IMR-90 (cell line): ENCODE measurements at regions not wholly inside any gene's neighbourhood (a gene's known extent, or its start where the extent isn't known, plus 50 kb on each side); places are given as distances from the start of the nearest gene placed in this dataset.

ENCODE experiments used
- ATAC-seq: fragments of 200-7000 bp; cut with Tn5 transposase; 2 replicates; pipeline ENCODE4 v1.9.1; 2020; ENCODE audit warnings: low read depth, mild to moderate bottlenecking, moderate library complexity
- BruUV-seq: library from RNA; stranded (reverse); fragments of 400-500 nt; replicated peaks from 2 replicates; lab custom pipeline; 2021; lab: Mats Ljungman, UMichigan
- CTCF ChIA-PET: fragments of 300-600 bp; formaldehyde crosslinking; extraction: SDS; loops from one replicate; lab custom pipeline; 2021; ENCODE audit warnings: antibody characterized with exemption; lab: Yijun Ruan, JAX
- POLR2A ChIA-PET: fragments of 300-600 bp; sonication (Branson Sonifier 250); formaldehyde crosslinking; loops from one replicate; lab custom pipeline; 2022; ENCODE audit warnings: antibody characterized with exemption; ENCODE audit not compliant: unreplicated experiment; lab: Charles Lee
- DNase-seq: peaks from one replicate; pipeline ENCODE4 v3.0.0; 2013
- H2AFZ ChIP-seq: replicated peaks from 2 replicates; pipeline ENCODE3; 2013; ENCODE audit warnings: low read length, mild to moderate bottlenecking; ENCODE audit not compliant: poor library complexity
- H2AK5ac ChIP-seq: 2 replicates; pipeline ENCODE4 v1.6.1; 2013; ENCODE audit warnings: low read depth, low read length, inconsistent platforms
- H2AK9ac ChIP-seq: replicated peaks from 2 replicates; pipeline ENCODE3; 2013; ENCODE audit warnings: mild to moderate bottlenecking, low read depth, low read length, moderate library complexity; ENCODE audit not compliant: poor library complexity
- H2BK120ac ChIP-seq: 2 replicates; pipeline ENCODE4 v1.6.1; 2013; ENCODE audit warnings: low read depth, low read length, inconsistent platforms
- H2BK15ac ChIP-seq: 3 replicates; pipeline ENCODE4 v1.6.1; 2013; ENCODE audit warnings: low read depth, low read length, inconsistent platforms
- H2BK20ac ChIP-seq: 2 replicates; pipeline ENCODE4 v1.6.1; 2013; ENCODE audit warnings: low read depth, mild to moderate bottlenecking, inconsistent platforms, low read length, moderate library complexity
- H2BK5ac ChIP-seq: 2 replicates; pipeline ENCODE4 v1.6.1; 2013; ENCODE audit warnings: mild to moderate bottlenecking, low read depth, low read length, inconsistent platforms; ENCODE audit not compliant: poor library complexity, severe bottlenecking
- H3K14ac ChIP-seq: replicated peaks from 2 replicates; pipeline ENCODE4 v1.6.1; 2013; ENCODE audit warnings: low read depth, low read length, inconsistent platforms
- H3K18ac ChIP-seq: 2 replicates; pipeline ENCODE4 v1.6.1; 2013; ENCODE audit warnings: low read depth, low read length, control low read depth
- H3K23ac ChIP-seq: 2 replicates; pipeline ENCODE4 v1.6.1; 2013; ENCODE audit warnings: low read depth, low read length, inconsistent platforms
- H3K27ac ChIP-seq: 2 replicates; pipeline ENCODE4 v1.5.1; 2013; ENCODE audit warnings: mild to moderate bottlenecking, control low read depth, low read length; ENCODE audit not compliant: insufficient read depth
- H3K27me3 ChIP-seq: 2 replicates; pipeline ENCODE4 v1.6.1; 2013; ENCODE audit warnings: low read length; ENCODE audit not compliant: control insufficient read depth, insufficient read depth
- H3K36me3 ChIP-seq: 2 replicates; pipeline ENCODE4 v1.6.1; 2013; ENCODE audit warnings: low read length, mixed read lengths; ENCODE audit not compliant: control insufficient read depth, insufficient read depth
- H3K4ac ChIP-seq: 2 replicates; pipeline ENCODE4 v1.6.1; 2013; ENCODE audit warnings: low read depth, low read length, inconsistent platforms
- H3K4me1 ChIP-seq: 2 replicates; pipeline ENCODE4 v1.6.1; 2013; ENCODE audit warnings: low read length, mixed read lengths; ENCODE audit not compliant: control insufficient read depth, insufficient read depth
- H3K4me2 ChIP-seq: 2 replicates; pipeline ENCODE4 v1.6.1; 2013; ENCODE audit warnings: low read depth, mild to moderate bottlenecking, control low read depth, low read length, moderate library complexity
- H3K4me3 ChIP-seq: 2 replicates; pipeline ENCODE4 v1.5.1; 2013; ENCODE audit warnings: low read depth, mild to moderate bottlenecking, control low read depth, low read length, moderate library complexity; ENCODE audit not compliant: insufficient read depth
- H3K56ac ChIP-seq: 2 replicates; pipeline ENCODE4 v1.6.1; 2013; ENCODE audit warnings: low read length, inconsistent platforms; ENCODE audit not compliant: insufficient read depth; ENCODE audit errors: extremely low read depth
- H3K79me1 ChIP-seq, 2 experiments: 2 replicates each; pipeline ENCODE4 v1.6.1; 2013; ENCODE audit warnings: low read length in 2 of 2, inconsistent platforms in 1 of 2, low read depth in 1 of 2
- H3K9ac ChIP-seq: 2 replicates; pipeline ENCODE4 v1.6.1; 2013; ENCODE audit warnings: low read depth, low read length, control low read depth
- H3K9me1 ChIP-seq: 2 replicates; pipeline ENCODE4 v1.6.1; 2013; ENCODE audit warnings: low read length, inconsistent platforms; ENCODE audit not compliant: insufficient read depth
- H3K9me3 ChIP-seq: 2 replicates; pipeline ENCODE4 v1.6.1; 2013; ENCODE audit warnings: low read length; ENCODE audit not compliant: control insufficient read depth, insufficient read depth
- H4K20me1 ChIP-seq: 2 replicates; pipeline ENCODE4 v1.6.1; 2013; ENCODE audit warnings: low read length, inconsistent platforms; ENCODE audit not compliant: insufficient read depth
- H4K5ac ChIP-seq: 2 replicates; pipeline ENCODE4 v1.6.1; 2013; ENCODE audit warnings: mild to moderate bottlenecking, low read depth, low read length, control low read depth
- H4K8ac ChIP-seq, 2 experiments: 2 replicates each; pipeline ENCODE4 v1.6.1; 2013; ENCODE audit warnings: low read depth in 2 of 2, low read length in 2 of 2, control low read depth in 1 of 2, inconsistent platforms in 1 of 2
- H4K91ac ChIP-seq: 2 replicates; pipeline ENCODE4 v1.6.1; 2013; ENCODE audit warnings: low read depth, low read length, inconsistent platforms; ENCODE audit not compliant: insufficient read depth
- MAFK ChIP-seq: IDR thresholded peaks from 2 replicates; pipeline ENCODE4 v1.6.1; 2012; ENCODE audit warnings: low read depth, low read length, improper control_type of control experiment
- RFX5 ChIP-seq: IDR thresholded peaks from 2 replicates; pipeline ENCODE4 v1.8.0; 2012; ENCODE audit warnings: low read depth, mild to moderate bottlenecking, low read length, moderate library complexity
- WGBS, 2 experiments: methylation state at CpG; one replicate each; pipeline versions ENCODE4 v1.1.5 to v1.1.7; 2013; ENCODE audit warnings: missing lambda C conversion rate in 2 of 2; ENCODE audit not compliant: insufficient read length in 1 of 2; ENCODE audit errors: extremely low coverage in 2 of 2; 5-methylcytosine and 5-hydroxymethylcytosine counted together
- dilution Hi-C: fragments of 300-500 bp; cut with HindIII; formaldehyde crosslinking; loops from one replicate; pipeline ENCODE4 v1.14.3; 2018; ENCODE audit warnings: low sequenced_read_pairs; ENCODE audit not compliant: unreplicated experiment
- in situ Hi-C: fragments of 300-500 bp; cut with MboI; formaldehyde crosslinking; loops from 3 replicates; pipeline ENCODE4 v1.14.3; 2019; ENCODE audit warnings: low sequenced_read_pairs, inconsistent platforms, mixed read lengths
- intact Hi-C: fragments of 100-400 bp; cut with micrococcal nuclease; formaldehyde crosslinking; loops from 2 replicates; pipeline ENCODE4 v1.10.0; 2022

- Histone ChIP-seq H3K4ac (no peak overlapping the region), H3K14ac (no peak overlapping the region), H2BK20ac (no peak overlapping the region), H4K91ac (no peak overlapping the region), H3K79me1 (no peaks in the 10 kb centered on the region), H3K56ac (no peak overlapping the region), H4K5ac (no peak overlapping the region), H3K23ac (no peak overlapping the region), H2AFZ (no peak overlapping the region), H3K4me1 (no peaks in the 10 kb centered on the region), H2AK9ac (no peak overlapping the region), H3K9ac (no peak overlapping the region), H3K36me3 (no peaks in the 10 kb centered on the region), H3K27me3 (no peaks in the 10 kb centered on the region), H3K18ac (no peak overlapping the region), H2BK5ac (no peak overlapping the region), H3K4me3 (no peak overlapping the region), H2BK15ac (no peak overlapping the region), H3K27ac (no peak overlapping the region), H3K9me1 (no peaks in the 10 kb centered on the region), H3K9me3 (peaks cover 6% of the 10 kb centered on the region; the same call in 1 of the 2 replicates), H4K8ac (no peak overlapping the region), H3K4me2 (no peak overlapping the region), H4K20me1 (no peaks in the 10 kb centered on the region), H2BK120ac (no peak overlapping the region), H2AK5ac (no peak overlapping the region)
- BruUV-seq, result no TSS peak
- ATAC-seq (no peak), DNase-seq (no peak)
- dilution Hi-C loops (no loop called here), intact Hi-C loops (no loop called here), in situ Hi-C loops (no loop called here)
- TF ChIP-seq MAFK (no peak), RFX5 (no peak)
- 60% methylated on average over 1 of the region's 3 CpGs; no CpG with 5 or more reads in 1 of the 2 experiments for WGBS, 2 experiments
- ChIA-PET CTCF (no interaction called here), POLR2A (no interaction called here)
Observed at GRCh38 chrX:148380107-148380506, 120.3 kb upstream of the AFF2 start.
